NT2/D1 (cell line): ENCODE measurements at regions not wholly inside any gene's neighbourhood (a gene's known extent, or its start where the extent isn't known, plus 50 kb on each side); places are given as distances from the start of the nearest gene placed in this dataset.

ENCODE experiments used
- YY1 ChIP-seq: IDR thresholded peaks from 2 replicates; pipeline ENCODE4 v1.6.1; 2011; ENCODE audit not compliant: insufficient read length, insufficient read depth
- ZNF274 ChIP-seq: IDR thresholded peaks from 2 replicates; pipeline ENCODE4 v1.6.1; 2011; ENCODE audit warnings: mild to moderate bottlenecking, low read depth, low read length

DNA sequence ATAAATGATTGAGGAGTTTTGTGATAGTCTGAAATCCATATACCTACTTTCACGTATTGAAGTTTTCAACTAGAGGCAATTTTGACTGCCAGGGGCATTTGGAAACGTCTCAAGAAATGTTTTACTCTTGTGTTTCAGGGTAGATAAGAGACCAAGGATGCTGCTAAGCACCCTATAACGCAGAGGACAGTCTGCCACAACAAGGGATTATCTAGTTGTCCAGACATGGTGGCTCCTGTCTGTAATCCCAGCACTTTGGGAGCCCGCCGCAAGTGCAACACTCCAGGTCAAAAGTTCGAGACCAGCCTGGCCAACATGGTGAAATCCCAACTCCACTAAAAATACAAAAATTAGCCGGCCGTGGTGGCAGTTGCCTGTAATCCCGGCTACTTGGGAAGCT is 133.7 kb upstream of the CCNG1 start:
- no peak for TF ChIP-seq YY1
- no peak for TF ChIP-seq ZNF274
